ENCODE measurements at regions not wholly inside any gene's neighbourhood (a gene's known extent, or its start where the extent isn't known, plus 50 kb on each side); places are given as distances from the start of the nearest gene placed in this dataset.

DNA sequence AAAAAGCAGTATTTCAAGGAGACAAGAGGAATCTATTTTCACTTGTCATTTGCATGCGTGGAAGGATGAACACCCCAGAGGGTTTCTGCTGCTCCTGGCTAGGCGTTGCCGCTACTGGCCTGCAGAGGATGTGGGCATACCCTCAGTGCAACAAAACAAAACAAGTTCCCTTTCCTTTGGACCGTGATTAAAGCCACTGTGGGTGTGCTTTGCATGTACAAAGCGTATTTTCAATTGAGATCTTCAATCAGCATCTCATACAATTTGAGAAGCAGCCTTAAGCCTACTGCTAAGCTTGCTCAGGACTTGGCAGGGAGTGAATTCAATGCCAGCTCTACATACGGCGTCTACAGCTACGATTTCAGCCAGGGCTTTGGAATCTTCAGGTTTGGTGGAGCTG is 298.4 kb downstream of the LPIN1 start:
- TF ChIP-seq, protein P1, sequence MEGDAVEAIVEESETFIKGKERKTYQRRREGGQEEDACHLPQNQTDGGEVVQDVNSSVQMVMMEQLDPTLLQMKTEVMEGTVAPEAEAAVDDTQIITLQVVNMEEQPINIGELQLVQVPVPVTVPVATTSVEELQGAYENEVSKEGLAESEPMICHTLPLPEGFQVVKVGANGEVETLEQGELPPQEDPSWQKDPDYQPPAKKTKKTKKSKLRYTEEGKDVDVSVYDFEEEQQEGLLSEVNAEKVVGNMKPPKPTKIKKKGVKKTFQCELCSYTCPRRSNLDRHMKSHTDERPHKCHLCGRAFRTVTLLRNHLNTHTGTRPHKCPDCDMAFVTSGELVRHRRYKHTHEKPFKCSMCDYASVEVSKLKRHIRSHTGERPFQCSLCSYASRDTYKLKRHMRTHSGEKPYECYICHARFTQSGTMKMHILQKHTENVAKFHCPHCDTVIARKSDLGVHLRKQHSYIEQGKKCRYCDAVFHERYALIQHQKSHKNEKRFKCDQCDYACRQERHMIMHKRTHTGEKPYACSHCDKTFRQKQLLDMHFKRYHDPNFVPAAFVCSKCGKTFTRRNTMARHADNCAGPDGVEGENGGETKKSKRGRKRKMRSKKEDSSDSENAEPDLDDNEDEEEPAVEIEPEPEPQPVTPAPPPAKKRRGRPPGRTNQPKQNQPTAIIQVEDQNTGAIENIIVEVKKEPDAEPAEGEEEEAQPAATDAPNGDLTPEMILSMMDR (conservative IDR thresholded peaks at IDR 0.05; ENCODE audit: low read length), result 0 out of 2 replicates have a peak, but pooled peaks have one; percentile 30
- TF ChIP-seq EZH2phosphoT487 (IDR thresholded peaks at IDR 0.05; ENCODE audit: borderline replicate concordance, low read depth, low read length), result no peak
